ENCODE measurements at regions not wholly inside any gene's neighbourhood (a gene's known extent, or its start where the extent isn't known, plus 50 kb on each side); places are given as distances from the start of the nearest gene placed in this dataset.

DNA sequence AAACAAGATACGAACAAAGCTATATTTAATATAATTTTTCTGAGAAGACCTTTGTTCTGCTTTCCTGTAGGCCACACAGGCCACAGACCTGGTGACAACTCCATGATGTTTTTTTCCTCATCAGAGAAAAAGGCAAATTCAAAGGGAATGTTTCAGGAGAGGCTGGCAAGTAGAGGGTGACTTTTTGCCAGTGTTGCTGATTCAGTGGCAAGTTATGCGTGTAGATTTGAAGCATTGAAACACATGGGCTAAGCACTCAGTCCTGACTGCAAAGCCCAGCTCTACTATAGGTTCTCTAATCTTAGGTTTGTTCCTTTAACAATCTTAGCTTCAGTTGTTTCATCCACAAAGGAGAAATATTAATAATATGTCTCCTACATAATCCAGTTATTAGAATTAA, 499.8 kb downstream of the SUCLG1 start:
- no peak for TF ChIP-seq ZNF416 (tag by site-specific recombination; IDR thresholded peaks at IDR 0.05)
- TF ChIP-seq, protein P1, sequence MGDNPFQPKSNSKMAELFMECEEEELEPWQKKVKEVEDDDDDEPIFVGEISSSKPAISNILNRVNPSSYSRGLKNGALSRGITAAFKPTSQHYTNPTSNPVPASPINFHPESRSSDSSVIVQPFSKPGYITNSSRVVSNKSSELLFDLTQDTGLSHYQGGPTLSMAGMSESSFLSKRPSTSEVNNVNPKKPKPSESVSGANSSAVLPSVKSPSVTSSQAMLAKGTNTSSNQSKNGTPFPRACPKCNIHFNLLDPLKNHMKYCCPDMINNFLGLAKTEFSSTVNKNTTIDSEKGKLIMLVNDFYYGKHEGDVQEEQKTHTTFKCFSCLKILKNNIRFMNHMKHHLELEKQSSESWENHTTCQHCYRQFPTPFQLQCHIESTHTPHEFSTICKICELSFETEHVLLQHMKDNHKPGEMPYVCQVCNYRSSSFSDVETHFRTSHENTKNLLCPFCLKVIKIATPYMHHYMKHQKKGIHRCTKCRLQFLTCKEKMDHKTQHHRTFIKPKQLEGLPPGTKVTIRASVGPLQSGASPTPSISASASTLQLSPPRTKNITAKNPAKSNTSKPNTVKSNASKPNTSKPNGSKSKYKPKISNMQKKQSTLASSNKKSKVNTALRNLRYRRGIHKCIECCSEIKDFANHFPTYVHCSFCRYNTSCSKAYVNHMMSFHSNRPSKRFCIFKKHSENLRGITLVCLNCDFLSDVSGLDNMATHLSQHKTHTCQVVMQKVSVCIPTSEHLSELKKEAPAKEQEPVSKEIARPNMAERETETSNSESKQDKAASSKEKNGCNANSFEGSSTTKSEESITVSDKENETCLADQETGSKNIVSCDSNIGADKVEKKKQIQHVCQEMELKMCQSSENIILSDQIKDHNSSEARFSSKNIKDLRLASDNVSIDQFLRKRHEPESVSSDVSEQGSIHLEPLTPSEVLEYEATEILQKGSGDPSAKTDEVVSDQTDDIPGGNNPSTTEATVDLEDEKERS (tag by site-specific recombination; IDR thresholded peaks at IDR 0.05), result no peak
- TF ChIP-seq ZNF707 (tag by site-specific recombination; IDR thresholded peaks at IDR 0.05), result no peak
- TF ChIP-seq, protein P2, sequence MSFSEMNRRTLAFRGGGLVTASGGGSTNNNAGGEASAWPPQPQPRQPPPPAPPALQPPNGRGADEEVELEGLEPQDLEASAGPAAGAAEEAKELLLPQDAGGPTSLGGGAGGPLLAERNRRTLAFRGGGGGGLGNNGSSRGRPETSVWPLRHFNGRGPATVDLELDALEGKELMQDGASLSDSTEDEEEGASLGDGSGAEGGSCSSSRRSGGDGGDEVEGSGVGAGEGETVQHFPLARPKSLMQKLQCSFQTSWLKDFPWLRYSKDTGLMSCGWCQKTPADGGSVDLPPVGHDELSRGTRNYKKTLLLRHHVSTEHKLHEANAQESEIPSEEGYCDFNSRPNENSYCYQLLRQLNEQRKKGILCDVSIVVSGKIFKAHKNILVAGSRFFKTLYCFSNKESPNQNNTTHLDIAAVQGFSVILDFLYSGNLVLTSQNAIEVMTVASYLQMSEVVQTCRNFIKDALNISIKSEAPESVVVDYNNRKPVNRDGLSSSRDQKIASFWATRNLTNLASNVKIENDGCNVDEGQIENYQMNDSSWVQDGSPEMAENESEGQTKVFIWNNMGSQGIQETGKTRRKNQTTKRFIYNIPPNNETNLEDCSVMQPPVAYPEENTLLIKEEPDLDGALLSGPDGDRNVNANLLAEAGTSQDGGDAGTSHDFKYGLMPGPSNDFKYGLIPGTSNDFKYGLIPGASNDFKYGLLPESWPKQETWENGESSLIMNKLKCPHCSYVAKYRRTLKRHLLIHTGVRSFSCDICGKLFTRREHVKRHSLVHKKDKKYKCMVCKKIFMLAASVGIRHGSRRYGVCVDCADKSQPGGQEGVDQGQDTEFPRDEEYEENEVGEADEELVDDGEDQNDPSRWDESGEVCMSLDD (tag by site-specific recombination; IDR thresholded peaks at IDR 0.05), result no peak
- TF ChIP-seq ZNF239 (tag by site-specific recombination; IDR thresholded peaks at IDR 0.05), result no peak
- no peak for TF ChIP-seq ZNF248 (tag by site-specific recombination; IDR thresholded peaks at IDR 0.05)

All from HEK293 (cell line).